Fibroblast of the aortic adventitia (primary cell): ENCODE measurements at regions not wholly inside any gene's neighbourhood (a gene's known extent, or its start where the extent isn't known, plus 50 kb on each side); places are given as distances from the start of the nearest gene placed in this dataset.
"Not testable (repeated sequence)": the region's sequence is repeated elsewhere in the genome, so short reads cannot be mapped to it uniquely, and the experiment has no call there.

ENCODE experiments used
- DNase-seq: peaks from one replicate; pipeline ENCODE4 v3.0.0-alpha.2; 2010; ENCODE audit warnings: low read depth
- H3K4me3 ChIP-seq: 2 replicates; pipeline ENCODE4 v1.5.1; 2011; ENCODE audit warnings: low read depth, mild to moderate bottlenecking, control low read depth, low read length, moderate library complexity
- TF ChIP-seq, protein P1 (sequence below): IDR thresholded peaks from 2 replicates; pipeline ENCODE4 v1.5.1; 2011; ENCODE audit warnings: mild to moderate bottlenecking, low read length, control low read depth, inconsistent platforms; ENCODE audit not compliant: insufficient read depth

DNA sequence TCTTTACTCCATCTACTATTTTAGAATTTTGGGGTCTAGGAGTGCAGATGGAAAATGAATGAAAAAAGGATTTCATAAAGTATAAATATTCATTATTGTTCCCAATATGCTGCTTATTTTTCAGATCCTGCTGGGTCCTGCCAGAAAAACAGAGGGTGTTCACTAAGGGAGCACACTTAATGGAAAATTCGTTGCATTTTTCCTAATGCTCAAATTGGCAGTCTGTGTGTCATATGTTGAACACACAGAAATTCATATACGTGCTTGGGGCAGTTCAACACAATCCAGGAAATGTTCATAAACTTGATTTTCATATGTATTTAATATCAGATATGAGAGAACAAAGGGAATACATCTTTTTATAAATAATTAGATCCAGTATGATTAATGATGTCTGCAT lies 1019.4 kb downstream of the EPHA7 start:
- TF ChIP-seq, protein P1, sequence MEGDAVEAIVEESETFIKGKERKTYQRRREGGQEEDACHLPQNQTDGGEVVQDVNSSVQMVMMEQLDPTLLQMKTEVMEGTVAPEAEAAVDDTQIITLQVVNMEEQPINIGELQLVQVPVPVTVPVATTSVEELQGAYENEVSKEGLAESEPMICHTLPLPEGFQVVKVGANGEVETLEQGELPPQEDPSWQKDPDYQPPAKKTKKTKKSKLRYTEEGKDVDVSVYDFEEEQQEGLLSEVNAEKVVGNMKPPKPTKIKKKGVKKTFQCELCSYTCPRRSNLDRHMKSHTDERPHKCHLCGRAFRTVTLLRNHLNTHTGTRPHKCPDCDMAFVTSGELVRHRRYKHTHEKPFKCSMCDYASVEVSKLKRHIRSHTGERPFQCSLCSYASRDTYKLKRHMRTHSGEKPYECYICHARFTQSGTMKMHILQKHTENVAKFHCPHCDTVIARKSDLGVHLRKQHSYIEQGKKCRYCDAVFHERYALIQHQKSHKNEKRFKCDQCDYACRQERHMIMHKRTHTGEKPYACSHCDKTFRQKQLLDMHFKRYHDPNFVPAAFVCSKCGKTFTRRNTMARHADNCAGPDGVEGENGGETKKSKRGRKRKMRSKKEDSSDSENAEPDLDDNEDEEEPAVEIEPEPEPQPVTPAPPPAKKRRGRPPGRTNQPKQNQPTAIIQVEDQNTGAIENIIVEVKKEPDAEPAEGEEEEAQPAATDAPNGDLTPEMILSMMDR, result no peak
- DNase-seq, result no peak
- H3K4me3 ChIP-seq, result no peak overlapping the region

GRCh38 chr6:92388706-92389105 lies 1030.7 kb downstream of the EPHA7 start:
- not testable (repeated sequence) for H3K4me3 ChIP-seq, DNase-seq

DNA sequence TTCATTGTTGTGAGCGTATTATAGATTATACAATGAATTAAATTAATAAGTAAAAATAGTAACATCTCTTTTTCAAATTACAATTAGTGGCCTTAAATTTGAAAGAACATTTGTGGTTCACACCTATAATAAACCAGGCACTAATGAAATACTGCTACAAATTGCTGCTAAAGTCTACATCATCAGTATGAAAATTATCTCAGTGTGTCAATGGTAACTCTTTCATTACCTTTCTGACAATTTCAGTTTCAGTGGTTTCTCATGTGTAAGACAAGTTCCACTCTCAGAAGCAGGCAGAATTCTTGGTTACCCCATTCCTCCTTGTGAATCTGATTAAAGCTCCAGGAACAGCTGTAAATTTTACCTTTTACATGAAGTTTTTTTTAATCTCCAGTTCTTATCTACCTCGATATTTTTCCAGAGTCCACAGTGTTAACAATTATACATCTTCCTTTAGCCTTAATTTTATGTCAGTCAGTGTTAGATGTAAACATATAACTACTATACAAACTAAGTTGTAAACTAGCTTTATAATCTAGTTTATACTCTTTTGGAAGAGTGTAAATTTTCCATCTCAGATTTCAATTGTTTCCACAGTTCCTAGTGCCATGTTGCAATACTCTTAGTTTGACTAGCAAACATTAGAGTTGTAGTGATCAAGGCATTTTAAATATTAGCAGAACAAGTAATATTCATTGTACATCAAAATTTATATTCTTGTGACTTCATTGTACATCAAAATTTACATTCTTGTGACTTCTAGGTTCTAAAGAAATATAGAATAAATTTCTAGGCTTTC lies 1038.4 kb downstream of the EPHA7 start:
- H3K4me3 ChIP-seq, result no peak overlapping the region
- no peak for DNase-seq
- TF ChIP-seq, protein P1, result no peak

GRCh38 chr6:92377137-92377536 lies 1042.2 kb downstream of the EPHA7 start:
- TF ChIP-seq, protein P1, result no peak
- DNase-seq, result no peak
- H3K4me3 ChIP-seq, result no peak overlapping the region

- no peak overlapping the region for H3K4me3 ChIP-seq
- TF ChIP-seq, protein P1, result no peak
- no peak for DNase-seq
These were observed 1042.7 kb downstream of the EPHA7 start for GRCh38 chr6:92376691-92377090.

GRCh38 chr6:92371211-92372208 lies 1047.8 kb downstream of the EPHA7 start:
- TF ChIP-seq, protein P1, result no peak
- DNase-seq, result no peak

GRCh38 chr6:92369309-92369708 lies 1050.0 kb downstream of the EPHA7 start:
- H3K4me3 ChIP-seq, result no peak overlapping the region
- DNase-seq, result no peak
- TF ChIP-seq, protein P1, result no peak

More at GRCh38 chr6:92371211-92372208, 1047.8 kb downstream of the EPHA7 start:
- no peak overlapping the region for H3K4me3 ChIP-seq
